MM.1S (cell line): ENCODE measurements at regions not wholly inside any gene's neighbourhood (a gene's known extent, or its start where the extent isn't known, plus 50 kb on each side); places are given as distances from the start of the nearest gene placed in this dataset.

ENCODE experiments used
- DNase-seq: peaks from one replicate; pipeline ENCODE4 v3.0.0-alpha.2; 2015
- H2AFZ ChIP-seq: fragments of 300-600 bp; sonication (generic); 2 replicates; pipeline ENCODE4 v1.6.0; 2016; ENCODE audit warnings: antibody characterized with exemption, low read length
- H3F3A ChIP-seq: fragments of 300-600 bp; sonication (generic); 2 replicates; pipeline ENCODE4 v1.6.1; 2016; ENCODE audit warnings: mild to moderate bottlenecking, antibody characterized with exemption, low read length, moderate library complexity, mixed read lengths; ENCODE audit not compliant: insufficient read depth
- H3K27ac ChIP-seq: fragments of 300-600 bp; sonication (generic); 2 replicates; pipeline ENCODE4 v1.5.1; 2016; ENCODE audit warnings: mild to moderate bottlenecking, low read length
- H3K27me3 ChIP-seq: fragments of 300-600 bp; sonication (generic); replicated peaks from 2 replicates; pipeline ENCODE4 v1.6.0; 2016; ENCODE audit warnings: low read length; ENCODE audit not compliant: insufficient read depth
- H3K36me3 ChIP-seq: fragments of 300-600 bp; sonication (generic); replicated peaks from 2 replicates; pipeline ENCODE4 v1.6.1; 2016; ENCODE audit warnings: mild to moderate bottlenecking, low read length, mixed read lengths; ENCODE audit not compliant: insufficient read depth
- H3K4me1 ChIP-seq: fragments of 300-600 bp; sonication (generic); 2 replicates; pipeline ENCODE4 v1.6.1; 2016; ENCODE audit warnings: low read length, mixed read lengths
- H3K4me2 ChIP-seq: fragments of 300-600 bp; sonication (generic); 2 replicates; pipeline ENCODE4 v1.6.0; 2016; ENCODE audit warnings: low read depth, low read length
- H3K4me3 ChIP-seq: fragments of 300-600 bp; sonication (generic); 2 replicates; pipeline ENCODE4 v1.5.1; 2016; ENCODE audit warnings: low read length, mixed read lengths
- H3K79me2 ChIP-seq: fragments of 300-600 bp; sonication (generic); 2 replicates; pipeline ENCODE4 v1.6.1; 2016; ENCODE audit warnings: mixed run types, low read length, mixed read lengths
- H3K9ac ChIP-seq: fragments of 300-600 bp; sonication (generic); 2 replicates; pipeline ENCODE4 v1.6.1; 2016; ENCODE audit warnings: low read length, mixed read lengths
- H3K9me2 ChIP-seq: fragments of 300-600 bp; sonication (generic); replicated peaks from 2 replicates; pipeline ENCODE4 v1.6.1; 2016; ENCODE audit warnings: mild to moderate bottlenecking, low read length, mixed read lengths; ENCODE audit not compliant: insufficient read depth
- H3K9me3 ChIP-seq: fragments of 300-600 bp; sonication (generic); replicated peaks from 2 replicates; pipeline ENCODE4 v1.6.1; 2016; ENCODE audit warnings: mild to moderate bottlenecking, low read length, mixed read lengths; ENCODE audit not compliant: insufficient read depth
- H4K20me1 ChIP-seq: fragments of 300-600 bp; sonication (generic); 2 replicates; pipeline ENCODE4 v1.6.1; 2016; ENCODE audit warnings: mild to moderate bottlenecking, low read length, moderate library complexity, mixed read lengths; ENCODE audit not compliant: insufficient read depth
- EZH2 ChIP-seq: fragments of 300-600 bp; sonication (generic); optimal IDR thresholded peaks from 2 replicates; pipeline ENCODE3; 2017; ENCODE audit warnings: low read depth, mild to moderate bottlenecking, antibody characterized with exemption, low read length, mixed read lengths
- EZH2phosphoT487 ChIP-seq: fragments of 300-600 bp; sonication (generic); IDR thresholded peaks from 2 replicates; pipeline ENCODE4 v1.6.1; 2018; ENCODE audit warnings: antibody characterized with exemption, low read length
- TF ChIP-seq, protein P1 (sequence below): fragments of 300-600 bp; sonication (generic); IDR thresholded peaks from 2 replicates; pipeline ENCODE4 v1.5.1; 2016; ENCODE audit warnings: antibody characterized with exemption, low read length, mixed read lengths

DNA sequence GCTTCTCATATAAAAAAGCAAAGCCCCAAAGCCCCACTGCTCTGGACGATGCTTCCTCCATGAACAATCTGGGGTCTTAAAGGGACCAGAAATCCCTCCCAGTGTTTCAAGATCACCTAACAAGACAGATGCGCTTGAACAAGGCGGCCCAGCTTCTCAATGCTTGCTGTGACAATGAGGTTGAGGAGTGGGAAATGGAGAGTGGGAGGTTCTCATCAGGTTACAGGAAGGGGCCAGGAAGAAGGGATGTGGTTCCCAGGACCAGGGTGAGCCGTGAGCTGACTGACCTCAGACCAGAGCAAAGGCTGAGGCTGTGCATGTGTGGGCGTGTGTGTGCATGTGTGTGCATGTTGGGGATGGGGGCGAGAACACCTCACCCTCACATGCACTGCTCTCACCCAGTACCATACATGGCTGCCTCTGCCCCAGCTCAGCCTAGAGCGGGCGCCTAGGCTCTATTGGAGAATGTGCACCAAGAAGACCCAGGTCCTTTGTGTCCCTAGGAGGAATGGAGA, 220.8 kb upstream of the GPR26 start:
- Histone ChIP-seq H3F3A (no peaks in the 10 kb centered on the region), H2AFZ (no peak overlapping the region), H3K4me2 (no peak overlapping the region), H3K9me3 (no peaks in the 10 kb centered on the region), H3K9ac (no peak overlapping the region), H3K4me3 (no peak overlapping the region), H3K9me2 (no peaks in the 10 kb centered on the region), H3K4me1 (no peaks in the 10 kb centered on the region), H3K27me3 (no peaks in the 10 kb centered on the region), H3K79me2 (no peaks in the 10 kb centered on the region), H3K36me3 (no peaks in the 10 kb centered on the region), H3K27ac (no peak overlapping the region), H4K20me1 (no peaks in the 10 kb centered on the region)
- TF ChIP-seq EZH2: no peak
- TF ChIP-seq, protein P1, sequence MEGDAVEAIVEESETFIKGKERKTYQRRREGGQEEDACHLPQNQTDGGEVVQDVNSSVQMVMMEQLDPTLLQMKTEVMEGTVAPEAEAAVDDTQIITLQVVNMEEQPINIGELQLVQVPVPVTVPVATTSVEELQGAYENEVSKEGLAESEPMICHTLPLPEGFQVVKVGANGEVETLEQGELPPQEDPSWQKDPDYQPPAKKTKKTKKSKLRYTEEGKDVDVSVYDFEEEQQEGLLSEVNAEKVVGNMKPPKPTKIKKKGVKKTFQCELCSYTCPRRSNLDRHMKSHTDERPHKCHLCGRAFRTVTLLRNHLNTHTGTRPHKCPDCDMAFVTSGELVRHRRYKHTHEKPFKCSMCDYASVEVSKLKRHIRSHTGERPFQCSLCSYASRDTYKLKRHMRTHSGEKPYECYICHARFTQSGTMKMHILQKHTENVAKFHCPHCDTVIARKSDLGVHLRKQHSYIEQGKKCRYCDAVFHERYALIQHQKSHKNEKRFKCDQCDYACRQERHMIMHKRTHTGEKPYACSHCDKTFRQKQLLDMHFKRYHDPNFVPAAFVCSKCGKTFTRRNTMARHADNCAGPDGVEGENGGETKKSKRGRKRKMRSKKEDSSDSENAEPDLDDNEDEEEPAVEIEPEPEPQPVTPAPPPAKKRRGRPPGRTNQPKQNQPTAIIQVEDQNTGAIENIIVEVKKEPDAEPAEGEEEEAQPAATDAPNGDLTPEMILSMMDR: no peak
- TF ChIP-seq EZH2phosphoT487: no peak
- no peak for DNase-seq

GRCh38 chr10:123446449-123447156, 219.6 kb upstream of the GPR26 start:
- H3K4me3 ChIP-seq: no peak overlapping the region
- no peaks in the 10 kb centered on the region for H3K36me3 ChIP-seq
- H3K9ac ChIP-seq: no peak overlapping the region
- H3F3A ChIP-seq: no peaks in the 10 kb centered on the region
- H4K20me1 ChIP-seq: no peaks in the 10 kb centered on the region
- H3K27me3 ChIP-seq: no peaks in the 10 kb centered on the region
- no peaks in the 10 kb centered on the region for H3K9me3 ChIP-seq
- no peak for TF ChIP-seq EZH2
- no peak for TF ChIP-seq EZH2phosphoT487
- TF ChIP-seq, protein P1: no peak
- H3K9me2 ChIP-seq: no peaks in the 10 kb centered on the region
- no peak overlapping the region for H2AFZ ChIP-seq
- no peaks in the 10 kb centered on the region for H3K79me2 ChIP-seq
- no peak overlapping the region for H3K27ac ChIP-seq
- no peak for DNase-seq
- H3K4me1 ChIP-seq: no peaks in the 10 kb centered on the region
- no peak overlapping the region for H3K4me2 ChIP-seq

DNA sequence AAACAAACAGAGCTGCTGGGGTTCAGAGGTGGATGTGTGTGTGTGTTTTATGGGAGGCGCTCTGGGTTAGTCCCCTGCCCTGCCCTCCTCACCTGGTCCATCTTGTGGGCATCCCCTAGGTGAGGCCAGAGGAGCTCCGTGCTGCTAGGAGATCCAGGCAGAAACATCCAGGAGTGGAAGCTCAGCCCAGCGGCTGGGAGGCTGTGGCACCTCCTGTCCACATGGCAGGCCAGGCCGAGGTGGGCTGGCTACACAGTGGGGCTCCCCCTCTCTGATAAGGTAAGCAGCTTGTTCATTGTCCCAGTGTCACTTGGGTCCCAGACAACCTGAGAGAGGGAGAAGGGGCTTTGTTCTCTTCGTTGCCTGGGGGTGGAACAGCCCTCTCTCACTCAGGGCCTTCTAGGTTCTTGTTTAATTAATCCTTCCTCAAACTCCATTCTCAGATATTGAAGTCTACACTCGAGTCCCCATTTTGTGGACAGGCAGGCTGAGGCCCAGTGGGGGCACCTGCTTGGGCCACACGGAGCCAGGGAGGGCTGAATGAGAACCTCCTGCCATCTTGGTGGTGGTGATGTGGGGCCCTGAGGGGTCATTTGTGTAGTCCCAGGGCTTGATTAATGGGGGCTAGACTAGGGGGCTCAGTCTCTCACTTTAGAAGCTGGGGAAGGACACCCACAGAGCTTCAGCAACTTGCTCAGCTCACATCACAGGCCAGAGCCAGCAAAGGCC, 216.8 kb upstream of the GPR26 start:
- Histone ChIP-seq H3K9ac (no peak overlapping the region), H3K4me1 (no peaks in the 10 kb centered on the region), H3K27ac (no peak overlapping the region), H3K9me3 (no peaks in the 10 kb centered on the region), H3F3A (no peaks in the 10 kb centered on the region), H3K4me3 (no peak overlapping the region), H3K36me3 (no peaks in the 10 kb centered on the region), H3K79me2 (no peaks in the 10 kb centered on the region), H3K9me2 (no peaks in the 10 kb centered on the region), H3K27me3 (no peaks in the 10 kb centered on the region), H2AFZ (no peak overlapping the region), H4K20me1 (no peaks in the 10 kb centered on the region), H3K4me2 (no peak overlapping the region)
- DNase-seq: no peak
- TF ChIP-seq EZH2phosphoT487 (no peak), EZH2 (no peak)
- TF ChIP-seq, protein P1: no peak
